GM18858 (cell line): ENCODE measurements at regions not wholly inside any gene's neighbourhood (a gene's known extent, or its start where the extent isn't known, plus 50 kb on each side); places are given as distances from the start of the nearest gene placed in this dataset.

Experiments used
- ATAC-seq: cut with Tn5 transposase; IDR thresholded peaks from one replicate; pipeline ENCODE4 v1.9.1; 2021; ENCODE audit not compliant: unreplicated experiment

- no peak for ATAC-seq
Observed at GRCh38 chr16:87231295-87231694, 85.9 kb downstream of the C16orf95 start.

- no peak for ATAC-seq
Observed at GRCh38 chr16:87231911-87232310, 85.3 kb downstream of the C16orf95 start.

DNA sequence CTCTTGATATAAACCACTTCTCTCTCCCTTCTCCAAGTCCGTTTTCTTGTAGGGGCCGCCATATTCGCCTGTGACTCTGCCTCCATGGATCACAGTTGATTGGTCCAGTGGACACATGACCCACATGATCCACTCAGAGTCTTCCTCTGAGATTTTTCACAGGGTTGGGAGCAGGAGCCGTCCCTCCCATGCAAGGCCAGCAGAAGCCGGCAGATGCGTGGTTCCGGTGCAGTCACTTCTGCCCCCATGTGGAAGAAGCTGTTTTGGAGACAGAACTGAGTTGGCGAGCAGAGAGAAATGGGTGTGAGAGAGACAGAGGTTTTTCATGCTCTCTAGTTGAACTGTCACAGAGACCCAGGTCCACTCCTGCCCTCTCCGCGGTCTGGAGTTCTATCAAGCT is 83.3 kb downstream of the C16orf95 start:
- no peak for ATAC-seq

DNA sequence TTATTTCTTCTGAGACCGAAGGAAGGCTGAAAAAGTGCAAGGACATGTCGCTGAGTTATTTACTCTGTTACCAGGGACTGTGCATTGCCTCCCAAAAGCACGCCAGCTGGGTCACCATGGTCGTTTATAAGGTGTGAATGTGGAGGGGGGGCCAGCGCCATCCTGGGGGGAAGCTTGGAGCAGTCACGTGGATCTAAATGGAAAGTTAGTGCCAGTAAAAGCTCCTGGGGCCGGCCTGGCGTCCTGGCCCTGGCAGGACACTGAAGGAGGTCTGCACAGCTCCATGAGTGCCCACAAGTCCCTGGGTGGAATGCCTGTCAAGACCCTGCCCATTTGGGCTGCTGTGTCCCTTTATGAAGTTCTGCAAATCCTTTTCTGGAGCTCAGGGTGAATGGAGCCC is 82.6 kb downstream of the C16orf95 start:
- ATAC-seq: no peak

DNA sequence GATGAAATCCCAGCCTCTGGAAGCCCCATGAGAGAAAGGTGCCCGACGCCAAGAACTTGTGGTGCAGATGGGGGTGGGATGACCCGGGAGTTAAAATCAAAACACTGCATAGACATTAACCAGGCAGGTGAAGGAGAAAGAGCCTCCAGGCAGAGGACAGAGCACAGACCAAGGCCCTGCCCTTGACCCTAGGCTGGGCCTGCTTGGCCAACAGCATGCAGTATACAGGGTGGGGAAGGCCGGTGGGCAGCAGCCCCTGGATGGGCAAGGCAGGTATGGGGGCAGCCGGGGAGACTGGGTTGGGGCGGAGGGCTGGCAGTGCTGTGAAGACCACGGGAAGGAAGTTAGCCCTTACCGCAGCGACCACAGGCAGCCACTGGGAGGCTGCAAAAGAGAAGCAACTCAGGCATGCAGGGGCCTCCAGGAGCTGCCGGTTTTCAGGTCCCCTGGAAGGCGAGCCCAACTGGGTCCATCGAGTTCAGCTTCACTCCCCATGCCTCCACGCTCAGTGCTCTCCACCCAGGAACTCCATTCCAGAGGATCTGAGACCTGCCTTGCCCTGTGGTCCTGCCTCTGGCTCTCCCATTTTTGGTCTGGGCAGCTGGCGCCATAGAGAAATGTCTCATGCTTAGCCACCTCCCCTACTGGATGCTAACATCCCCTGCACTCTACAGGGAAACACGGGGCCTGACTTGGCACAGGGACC is 81.2 kb downstream of the C16orf95 start:
- ATAC-seq: no peak

GRCh38 chr16:87236516-87237115 is 80.6 kb downstream of the C16orf95 start:
- ATAC-seq: no peak

GRCh38 chr16:87238361-87238715 is 78.9 kb downstream of the C16orf95 start:
- ATAC-seq: no peak

DNA sequence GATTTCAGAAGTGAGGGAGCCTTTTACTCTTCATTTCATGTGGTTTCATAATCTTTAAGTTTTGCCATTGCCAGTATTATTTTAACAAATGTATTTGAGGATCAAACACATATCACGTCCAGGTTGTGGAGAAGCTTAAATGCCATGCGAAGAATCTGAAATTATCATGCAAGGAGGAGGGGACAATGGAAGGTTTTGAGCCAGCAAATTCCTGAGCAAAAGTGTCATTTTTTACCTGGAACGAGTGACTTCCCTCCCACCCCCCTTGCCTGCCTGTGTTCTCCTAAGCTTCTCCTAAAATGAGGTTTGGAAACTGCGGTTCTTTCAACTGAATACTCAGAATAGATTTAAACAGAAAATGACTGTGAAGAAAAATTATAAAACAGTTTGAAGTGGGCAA is 77.6 kb downstream of the C16orf95 start:
- ATAC-seq: no peak

- ATAC-seq: no peak
Observed at GRCh38 chr16:87240211-87241136, 76.7 kb downstream of the C16orf95 start.

DNA sequence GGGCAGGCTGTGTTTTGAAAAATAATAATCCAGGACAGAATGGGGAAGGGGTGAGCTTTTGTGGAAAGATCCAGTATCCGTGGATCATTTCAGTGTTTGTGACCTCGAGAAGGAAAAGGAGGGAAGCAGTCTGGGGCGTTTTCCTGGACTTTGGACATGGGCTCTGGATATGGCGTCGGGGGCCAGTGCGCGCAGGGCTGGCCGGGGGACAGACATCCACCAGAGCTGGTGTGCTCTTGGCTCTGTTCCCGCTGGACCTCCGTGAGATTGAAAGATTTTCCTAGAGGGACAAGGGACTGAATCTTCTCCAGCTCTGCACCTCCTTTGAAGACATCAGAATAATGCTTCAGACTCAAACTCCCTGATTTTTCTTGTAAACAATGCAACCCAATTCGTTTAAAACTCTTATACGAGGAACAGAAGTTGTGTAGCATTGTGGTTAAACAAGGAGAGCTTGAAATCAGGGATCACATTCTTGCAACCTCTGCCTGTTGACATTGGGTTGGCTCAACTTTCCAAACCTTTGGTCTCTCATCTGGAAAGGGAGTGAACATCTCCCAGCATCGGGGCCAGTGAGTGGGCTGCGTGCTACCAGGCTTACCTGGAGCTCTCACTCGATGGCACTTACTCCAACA is 75.9 kb downstream of the C16orf95 start:
- ATAC-seq: no peak

DNA sequence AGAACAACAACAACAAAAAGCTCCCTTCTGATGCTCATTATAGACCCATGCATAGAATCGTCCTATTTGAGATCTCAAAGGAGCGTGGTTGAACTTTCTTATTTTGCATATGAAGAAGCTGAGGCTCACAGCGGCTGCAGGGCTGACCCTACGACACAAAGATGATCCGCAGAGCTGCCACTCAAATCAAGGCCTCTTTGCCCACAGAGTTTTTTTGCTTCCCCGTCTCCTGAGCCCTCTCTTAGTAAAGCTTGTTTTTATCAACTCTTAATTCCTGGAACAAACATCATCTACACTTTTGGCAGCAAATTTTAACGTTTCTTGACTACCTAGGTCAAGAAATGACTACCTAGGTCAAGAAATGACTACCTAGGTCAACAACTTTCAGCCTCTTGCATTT is 73.7 kb downstream of the C16orf95 start:
- ATAC-seq: no peak

GRCh38 chr16:87244636-87245197 is 72.5 kb downstream of the C16orf95 start:
- no peak for ATAC-seq

GRCh38 chr16:87245511-87245910 is 71.7 kb downstream of the C16orf95 start:
- no peak for ATAC-seq

DNA sequence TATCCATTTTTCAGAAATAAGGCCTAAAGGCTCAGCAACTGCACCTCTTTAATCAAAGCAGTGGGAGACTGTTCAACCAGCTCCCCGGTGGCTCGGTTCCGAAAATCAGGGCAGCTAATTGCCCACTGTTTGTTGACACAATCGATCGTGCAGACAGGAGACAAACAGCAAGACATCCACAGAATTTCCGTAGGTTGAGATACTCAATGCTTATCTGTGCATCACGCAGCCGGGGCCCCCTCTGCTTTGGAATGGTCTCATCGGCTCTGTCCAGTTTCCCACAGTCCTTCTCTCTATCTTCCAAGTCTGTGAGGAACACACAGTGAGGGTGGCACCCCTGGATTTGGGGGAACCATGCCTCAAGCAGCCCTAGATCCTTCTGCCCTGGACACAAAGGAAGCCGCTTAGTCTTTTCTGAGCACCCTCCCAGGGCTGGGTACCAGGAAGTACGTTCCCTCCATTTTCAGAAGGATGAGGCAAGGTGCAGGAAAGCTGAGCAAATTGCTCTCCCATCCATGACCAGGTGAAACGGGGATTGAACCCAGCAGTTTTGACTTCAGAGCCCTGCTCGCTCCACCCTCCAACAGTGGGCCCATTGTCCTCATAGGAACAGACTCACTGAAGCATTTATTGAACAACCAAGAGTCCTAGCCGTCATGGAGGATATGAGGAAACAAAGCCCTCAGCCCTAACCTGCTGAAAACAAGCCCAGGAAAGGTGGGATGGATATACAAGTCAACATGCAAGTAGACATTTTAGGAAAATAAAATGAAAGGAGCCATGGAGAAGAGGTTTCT is 70.7 kb downstream of the C16orf95 start:
- no peak for ATAC-seq

DNA sequence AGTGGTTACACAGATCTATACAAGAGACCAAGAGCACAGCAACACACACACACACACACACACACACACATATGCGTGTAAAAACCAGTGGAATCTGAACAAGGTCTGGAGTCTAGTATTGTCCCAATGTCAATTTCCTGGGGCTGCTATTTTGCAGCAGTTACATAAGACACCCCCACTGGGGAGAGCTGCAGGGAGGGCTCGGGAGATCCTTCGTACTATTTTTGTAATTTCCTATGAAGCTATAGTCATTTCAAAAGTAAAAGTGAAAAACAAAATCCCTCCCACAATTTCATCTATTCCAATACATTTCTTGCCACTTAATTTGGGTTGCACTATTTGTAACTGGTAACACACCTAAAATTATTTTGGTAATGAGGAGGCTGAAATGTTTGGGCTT is 68.5 kb downstream of the C16orf95 start:
- no peak for ATAC-seq

- ATAC-seq: no peak
Observed at GRCh38 chr16:87249425-87249824, 67.8 kb downstream of the C16orf95 start.

DNA sequence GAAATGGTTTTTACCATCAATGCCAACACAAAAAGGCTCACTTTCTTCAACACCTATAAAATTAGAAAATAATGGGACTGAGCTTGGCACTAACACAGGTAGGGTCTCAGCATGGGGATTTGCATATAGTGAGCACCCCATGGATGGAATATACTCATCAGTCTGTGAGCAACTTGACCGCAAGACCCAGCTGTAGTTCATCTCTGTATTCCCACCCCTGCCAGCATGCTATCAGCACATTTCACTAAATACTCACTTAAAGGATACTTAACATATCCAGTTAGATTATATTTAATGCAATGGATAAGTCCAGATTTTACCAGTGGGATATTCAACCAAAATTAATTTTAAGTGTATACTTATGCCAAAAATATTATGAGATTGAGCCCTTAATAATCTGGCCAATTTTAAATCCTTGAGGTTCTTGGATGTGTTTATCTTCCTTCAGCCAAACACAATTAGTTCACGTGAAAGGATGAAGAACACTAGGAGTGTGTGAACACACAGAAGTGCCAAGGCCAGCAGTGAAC is 66.7 kb downstream of the C16orf95 start:
- ATAC-seq: no peak

- no peak for ATAC-seq
Observed at GRCh38 chr16:87252269-87252970, 64.8 kb downstream of the C16orf95 start.
